WERI-Rb-1 (cell line): ENCODE measurements at regions not wholly inside any gene's neighbourhood (a gene's known extent, or its start where the extent isn't known, plus 50 kb on each side); places are given as distances from the start of the nearest gene placed in this dataset.

ENCODE experiments used
- DNase-seq: peaks from one replicate; pipeline ENCODE4 v3.0.0-alpha.2; 2020
- H3K27ac ChIP-seq: fragments of 250-450 bp; sonication (Bioruptor Pico); 2 replicates; pipeline ENCODE4 v1.5.1; 2020; ENCODE audit warnings: mild to moderate bottlenecking, moderate library complexity
- H3K27me3 ChIP-seq: fragments of 250-450 bp; sonication (Bioruptor Pico); 2 replicates; pipeline ENCODE4 v1.5.1; 2021; ENCODE audit warnings: mild to moderate bottlenecking, low read depth, moderate library complexity; ENCODE audit not compliant: insufficient read depth, severe bottlenecking
- H3K36me3 ChIP-seq: fragments of 250-450 bp; sonication (Bioruptor Pico); 2 replicates; pipeline ENCODE4 v1.5.1; 2020; ENCODE audit warnings: mild to moderate bottlenecking, moderate library complexity
- H3K4me3 ChIP-seq: 2 replicates; pipeline ENCODE4 v1.5.1; 2011; ENCODE audit warnings: low read depth, mild to moderate bottlenecking, control low read depth, low read length
- H3K9me3 ChIP-seq: fragments of 250-450 bp; sonication (Bioruptor Pico); 2 replicates; pipeline ENCODE4 v1.5.1; 2021; ENCODE audit warnings: mild to moderate bottlenecking, moderate library complexity; ENCODE audit not compliant: severe bottlenecking
- TF ChIP-seq, protein P1 (sequence below): IDR thresholded peaks from 2 replicates; pipeline ENCODE4 v1.5.1; 2011; ENCODE audit warnings: low read depth, mild to moderate bottlenecking, control low read depth, inconsistent platforms, low read length

DNA sequence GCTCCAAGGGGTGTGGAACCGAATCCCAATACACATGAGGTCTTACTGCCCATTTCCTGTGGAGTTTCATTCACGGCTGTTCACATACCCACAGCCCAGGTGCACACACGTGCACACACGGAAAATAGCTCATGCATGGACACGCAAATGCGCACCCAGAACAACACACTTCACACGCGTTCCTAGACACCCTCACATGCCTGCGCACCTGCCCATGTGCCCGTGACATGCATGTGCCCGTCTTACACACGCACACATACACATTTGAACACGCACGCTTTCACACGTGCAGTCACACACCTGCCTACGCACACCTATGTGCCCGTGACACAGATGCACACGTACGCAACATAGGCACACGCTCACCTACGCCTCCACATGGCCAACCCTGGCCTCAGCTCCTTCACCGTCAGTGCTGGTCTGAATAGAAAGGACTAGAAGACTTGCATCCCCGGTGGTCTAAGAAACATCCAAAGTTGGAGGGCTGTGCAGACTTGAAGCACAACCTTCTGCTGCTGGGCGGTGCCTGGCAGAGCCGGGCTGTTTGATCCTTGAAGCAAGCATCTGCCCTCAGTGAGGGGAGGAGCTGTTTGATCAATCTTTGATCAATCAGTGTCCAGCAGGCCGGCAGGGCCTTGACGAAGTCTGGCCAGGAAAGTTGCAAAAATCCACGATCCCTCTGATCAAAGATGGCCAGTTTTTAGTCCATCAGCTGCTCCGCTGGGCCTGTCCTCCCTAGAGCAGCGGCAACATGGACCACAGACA is 164.7 kb downstream of the OLFM1 start:
- Histone ChIP-seq H3K4me3 (no peak overlapping the region), H3K27me3 (no peaks in the 10 kb centered on the region), H3K9me3 (no peaks in the 10 kb centered on the region), H3K27ac (no peak overlapping the region), H3K36me3 (no peaks in the 10 kb centered on the region)
- TF ChIP-seq, protein P1, sequence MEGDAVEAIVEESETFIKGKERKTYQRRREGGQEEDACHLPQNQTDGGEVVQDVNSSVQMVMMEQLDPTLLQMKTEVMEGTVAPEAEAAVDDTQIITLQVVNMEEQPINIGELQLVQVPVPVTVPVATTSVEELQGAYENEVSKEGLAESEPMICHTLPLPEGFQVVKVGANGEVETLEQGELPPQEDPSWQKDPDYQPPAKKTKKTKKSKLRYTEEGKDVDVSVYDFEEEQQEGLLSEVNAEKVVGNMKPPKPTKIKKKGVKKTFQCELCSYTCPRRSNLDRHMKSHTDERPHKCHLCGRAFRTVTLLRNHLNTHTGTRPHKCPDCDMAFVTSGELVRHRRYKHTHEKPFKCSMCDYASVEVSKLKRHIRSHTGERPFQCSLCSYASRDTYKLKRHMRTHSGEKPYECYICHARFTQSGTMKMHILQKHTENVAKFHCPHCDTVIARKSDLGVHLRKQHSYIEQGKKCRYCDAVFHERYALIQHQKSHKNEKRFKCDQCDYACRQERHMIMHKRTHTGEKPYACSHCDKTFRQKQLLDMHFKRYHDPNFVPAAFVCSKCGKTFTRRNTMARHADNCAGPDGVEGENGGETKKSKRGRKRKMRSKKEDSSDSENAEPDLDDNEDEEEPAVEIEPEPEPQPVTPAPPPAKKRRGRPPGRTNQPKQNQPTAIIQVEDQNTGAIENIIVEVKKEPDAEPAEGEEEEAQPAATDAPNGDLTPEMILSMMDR, result peak; percentile 30; the same call in 1 of the 2 replicates
- no peak for DNase-seq

DNA sequence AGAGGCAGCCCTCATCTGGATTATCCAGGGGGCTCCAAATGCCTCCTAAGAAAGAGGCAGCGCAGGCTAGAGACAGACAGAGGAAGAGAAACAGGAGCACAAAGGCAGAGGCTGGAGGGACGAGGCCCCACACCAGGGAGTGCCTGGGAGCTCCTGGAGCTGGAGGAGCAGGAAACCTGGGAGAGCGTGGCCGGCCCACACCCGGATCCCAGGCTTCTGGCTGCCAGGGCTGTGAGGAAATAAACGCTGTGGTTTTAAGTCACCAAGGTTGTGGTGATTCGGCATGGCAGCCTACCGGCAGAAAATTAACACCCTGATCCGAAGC is 165.5 kb downstream of the OLFM1 start:
- no peak for DNase-seq
- TF ChIP-seq, protein P1, result no peak
- H3K36me3 ChIP-seq, result no peaks in the 10 kb centered on the region

DNA sequence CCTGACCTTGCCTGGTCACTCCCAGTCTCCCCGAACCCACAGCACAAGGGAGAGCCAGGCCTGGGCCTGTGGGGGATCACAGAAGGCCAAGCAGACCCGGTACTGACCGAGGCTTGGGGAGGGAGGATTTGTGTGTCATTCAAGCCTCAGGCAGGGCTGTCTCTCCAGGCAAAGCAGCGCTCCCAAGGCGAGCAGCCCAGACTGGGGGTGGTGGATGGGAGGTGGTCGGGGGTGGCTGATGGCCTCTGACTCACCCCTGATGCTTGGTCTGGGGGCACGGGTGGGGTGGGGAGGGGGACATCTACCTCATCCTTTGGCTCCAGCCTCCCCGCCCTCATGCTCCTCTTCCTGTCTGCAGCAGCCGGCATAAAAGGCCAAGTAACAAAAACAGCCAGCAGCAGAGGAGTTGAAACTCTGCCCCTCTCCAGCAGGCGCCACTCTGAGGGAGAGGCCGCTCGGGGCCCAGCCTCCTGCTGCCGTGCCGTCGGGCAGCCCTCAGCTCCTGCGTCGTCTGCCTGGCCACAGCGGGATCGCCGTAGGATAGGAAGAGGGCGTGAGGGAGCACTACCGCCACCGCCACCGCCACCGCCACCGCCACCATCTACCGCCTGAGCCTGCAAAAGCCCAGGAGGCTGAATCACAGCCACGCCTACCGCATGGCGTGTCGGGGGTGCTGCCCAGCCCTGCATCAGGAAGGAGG is 166.0 kb downstream of the OLFM1 start:
- no peak overlapping the region for H3K4me3 ChIP-seq
- no peak overlapping the region for H3K27ac ChIP-seq
- no peaks in the 10 kb centered on the region for H3K27me3 ChIP-seq
- TF ChIP-seq, protein P1, result no peak
- no peak for DNase-seq
- no peaks in the 10 kb centered on the region for H3K9me3 ChIP-seq
- H3K36me3 ChIP-seq, result no peaks in the 10 kb centered on the region

More for the DNA sequence above, 165.5 kb downstream of the OLFM1 start:
- no peaks in the 10 kb centered on the region for H3K9me3 ChIP-seq
- H3K27ac ChIP-seq, result no peak overlapping the region
- no peaks in the 10 kb centered on the region for H3K27me3 ChIP-seq
- H3K4me3 ChIP-seq, result no peak overlapping the region

DNA sequence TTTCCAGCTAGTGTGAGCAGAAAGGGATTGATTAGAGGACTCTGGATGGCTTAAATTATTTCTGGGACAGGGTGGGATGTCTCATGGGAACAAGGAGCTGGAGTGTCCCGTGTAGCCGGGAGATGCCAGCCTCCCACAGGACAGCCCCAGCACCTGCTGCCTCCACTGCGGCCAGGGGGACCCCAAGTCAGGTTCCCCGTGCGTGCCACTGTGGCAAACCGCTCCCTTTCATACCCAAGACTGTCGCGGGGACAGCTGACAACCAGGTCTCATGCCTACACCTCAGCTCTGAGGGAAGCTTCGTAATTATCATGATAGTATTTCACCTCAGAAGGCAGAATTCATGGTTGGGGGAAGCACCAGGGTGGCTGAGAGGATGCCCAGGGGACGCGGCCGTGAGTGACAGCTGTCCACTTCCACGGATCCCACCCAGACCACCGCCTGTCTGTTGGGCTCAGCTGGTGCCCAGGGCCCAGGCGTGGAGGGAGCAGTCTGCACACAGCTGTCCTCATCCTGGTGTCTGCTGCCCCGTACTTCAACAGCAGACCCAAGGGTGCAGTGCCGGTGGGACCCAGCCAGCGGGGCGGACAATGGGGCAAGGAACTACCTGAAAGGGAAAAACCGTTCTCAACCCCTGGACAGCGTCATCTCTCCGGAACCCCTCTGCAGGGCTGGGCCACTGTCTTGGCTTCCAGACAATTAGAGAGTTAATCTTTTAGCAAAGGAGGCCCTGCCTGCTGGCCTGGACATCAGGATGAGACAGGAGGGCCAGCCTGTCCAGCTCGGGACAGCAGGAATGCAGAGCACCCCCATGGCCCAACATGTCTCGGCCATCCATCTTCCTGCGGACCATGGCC is 166.9 kb downstream of the OLFM1 start:
- no peaks in the 10 kb centered on the region for H3K9me3 ChIP-seq
- TF ChIP-seq, protein P1, result no peak

DNA sequence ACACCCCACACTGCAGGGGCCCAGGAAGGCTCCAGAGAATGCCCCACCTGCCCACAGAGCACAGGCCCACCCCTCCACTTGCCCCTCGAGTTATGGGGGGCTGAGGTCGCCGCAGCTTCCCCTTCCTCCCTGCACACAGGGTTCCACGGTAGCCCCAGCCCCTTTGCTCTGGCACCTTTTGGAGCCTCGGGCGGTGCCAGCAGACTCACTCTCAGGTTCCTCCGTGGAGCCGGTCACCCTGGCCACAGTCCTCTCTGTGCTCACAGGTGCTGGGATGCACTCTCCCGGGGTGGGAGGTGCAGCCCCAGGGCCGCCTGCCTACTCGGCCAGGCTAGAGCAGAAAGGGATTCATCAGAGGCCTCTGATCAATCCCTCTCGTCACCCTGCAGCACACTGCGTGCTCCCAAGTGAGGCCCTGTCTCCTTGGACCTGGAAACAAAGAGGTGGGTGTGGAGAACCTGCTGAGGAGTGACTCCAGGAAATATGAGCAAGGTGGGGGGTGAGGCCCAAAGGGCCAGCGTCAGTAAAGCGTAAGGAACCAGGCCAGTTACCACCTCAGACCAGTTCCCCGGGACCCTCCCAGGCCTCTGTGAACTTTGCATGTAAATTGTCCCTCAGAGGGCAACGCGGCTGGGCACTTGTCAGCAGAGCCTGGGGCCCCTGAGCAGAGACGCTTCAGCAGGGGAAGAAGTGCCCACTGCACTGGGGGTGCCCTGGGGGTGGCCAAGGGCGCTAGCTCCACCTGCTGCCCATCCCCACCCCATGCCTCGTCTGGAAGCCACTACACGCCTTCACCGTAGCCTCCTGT is 167.8 kb downstream of the OLFM1 start:
- TF ChIP-seq, protein P1, result peak; percentile 64
- Histone ChIP-seq H3K9me3 (no peaks in the 10 kb centered on the region), H3K4me3 (no peak overlapping the region), H3K36me3 (no peaks in the 10 kb centered on the region), H3K27me3 (no peaks in the 10 kb centered on the region), H3K27ac (no peak overlapping the region)
- no peak for DNase-seq

More for the DNA sequence above, 166.9 kb downstream of the OLFM1 start:
- no peaks in the 10 kb centered on the region for H3K27me3 ChIP-seq
- DNase-seq, result no peak
- no peak overlapping the region for H3K27ac ChIP-seq
- H3K36me3 ChIP-seq, result no peaks in the 10 kb centered on the region
- no peak overlapping the region for H3K4me3 ChIP-seq
